Transverse colon (tissue), 4 donors: ENCODE measurements at regions not wholly inside any gene's neighbourhood (a gene's known extent, or its start where the extent isn't known, plus 50 kb on each side); places are given as distances from the start of the nearest gene placed in this dataset.

ENCODE experiments used
- DNase-seq: peaks from one replicate; pipeline ENCODE4 v3.0.0-alpha.2; 2019
- H3K27ac ChIP-seq, 4 donors: fragments of 200-600 bp; sonication (generic); 2 replicates each; pipeline ENCODE4 v1.5.1; 2016 to 2018; ENCODE audit warnings: inconsistent platforms in 4 of 4
- H3K27me3 ChIP-seq: fragments of 200-600 bp; sonication (generic); 2 replicates; pipeline ENCODE4 v1.5.1; 2017; ENCODE audit warnings: inconsistent platforms
- H3K36me3 ChIP-seq, 4 donors: fragments of 200-600 bp; sonication (generic); 2 replicates each; pipeline ENCODE4 v1.5.1; 2017 to 2019; ENCODE audit warnings: inconsistent platforms in 4 of 4
- H3K4me1 ChIP-seq, 4 donors: fragments of 200-600 bp; sonication (generic); 2 replicates each; pipeline ENCODE4 v1.5.1; 2017 to 2020; ENCODE audit warnings: inconsistent platforms in 4 of 4
- H3K4me3 ChIP-seq, 4 donors: fragments of 200-600 bp; sonication (generic); 1 replicate in 1 of 4; 2 replicates in 3 of 4; pipeline versions ENCODE4 v1.5.1 to v1.6.1; 2017 to 2019; ENCODE audit warnings: inconsistent platforms in 4 of 4
- H3K9me3 ChIP-seq, 2 donors: fragments of 200-600 bp; sonication (generic); 2 replicates each; pipeline ENCODE4 v1.5.1; 2017 to 2019; ENCODE audit warnings: inconsistent platforms in 2 of 2
- CTCF ChIP-seq, 5 experiments: fragments of 200-600 bp in 3 of 5; fragments of 450-650 bp in 2 of 5; sonication (generic) in 3 of 5; IDR thresholded peaks; 1 replicate in 2 of 5; 2 replicates in 3 of 5; pipeline ENCODE4 v1.5.1; 2016 to 2017; ENCODE audit warnings: antibody characterized with exemption in 5 of 5, inconsistent platforms in 3 of 5, mild to moderate bottlenecking in 2 of 5, moderate library complexity in 1 of 5
- EP300 ChIP-seq: sonication (generic); formaldehyde crosslinking; IDR thresholded peaks from one replicate; pipeline ENCODE4 v1.6.1; 2017; ENCODE audit warnings: antibody characterized with exemption, low read depth
- POLR2A ChIP-seq: fragments of 450-650 bp; IDR thresholded peaks from one replicate; pipeline ENCODE4 v1.6.1; 2016; ENCODE audit warnings: antibody characterized with exemption, mild to moderate bottlenecking, moderate library complexity
- POLR2AphosphoS5 ChIP-seq, 3 donors: sonication (generic); formaldehyde crosslinking; IDR thresholded peaks; one replicate each; pipeline ENCODE4 v1.6.1; 2016; ENCODE audit warnings: antibody characterized with exemption in 3 of 3
- WGBS, 2 donors: methylation state at CpG; one replicate each; pipeline ENCODE4 v1.1.5; 2018; ENCODE audit warnings: low coverage in 1 of 2; 5-methylcytosine and 5-hydroxymethylcytosine counted together
- in situ Hi-C, 4 donors: fragments of 200-750 bp; cut with MboI; loops; one replicate each; pipeline versions ENCODE4 v1.15.0 to v1.15.1; 2017; ENCODE audit warnings: low sequenced_read_pairs in 3 of 4, low pct_ligation_motif_present in 1 of 4, low pct_unique_long_range_greater_than_20kb in 1 of 4
- intact Hi-C: fragments of 100-400 bp; cut with DNase I; formaldehyde crosslinking; loops from one replicate; pipeline ENCODE4 v1.15.1; 2023; ENCODE audit warnings: low total_unique reads

DNA sequence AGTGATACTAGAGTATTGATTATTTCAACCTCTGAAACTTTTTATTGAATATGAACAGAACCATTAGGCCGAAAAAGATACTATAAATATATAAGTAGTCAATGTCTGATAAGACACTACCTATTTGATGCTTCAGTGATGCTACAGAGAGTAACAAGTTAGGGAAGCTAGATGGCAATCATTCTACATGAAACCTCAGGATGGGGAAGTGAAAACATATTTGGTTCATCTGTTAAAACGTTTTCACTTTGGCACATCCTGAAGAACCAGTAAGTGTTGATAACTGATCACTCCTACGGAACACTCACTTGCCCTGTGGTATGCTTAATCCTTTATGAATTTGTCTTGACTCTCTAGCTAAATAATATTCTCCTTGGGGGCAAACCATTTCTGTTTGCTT, 1064.9 kb downstream of the NXPH1 start:
- no peak for DNase-seq
- 57 to 60% methylated on average over 3 of the region's 3 CpGs for WGBS, 2 donors
- Histone ChIP-seq H3K4me1 (no peaks in the 10 kb centered on the region), H3K36me3 (no peaks in the 10 kb centered on the region), H3K4me3 (no peak overlapping the region), H3K27me3 (no peaks in the 10 kb centered on the region), H3K27ac (no peak overlapping the region), H3K9me3 (no peaks in the 10 kb centered on the region)
- in situ Hi-C loops = no loop called here
- intact Hi-C loops = no loop called here
- no peak for TF ChIP-seq POLR2AphosphoS5 (IDR thresholded peaks at IDR 0.05)
- no peak for TF ChIP-seq POLR2A
- no peak for TF ChIP-seq CTCF (IDR thresholded peaks at IDR 0.05)
- TF ChIP-seq EP300 = no peak

- no peak for DNase-seq
- Histone ChIP-seq H3K9me3 (no peaks in the 10 kb centered on the region), H3K4me1 (no peaks in the 10 kb centered on the region), H3K4me3 (no peak overlapping the region), H3K27ac (no peak overlapping the region), H3K36me3 (no peaks in the 10 kb centered on the region), H3K27me3 (no peaks in the 10 kb centered on the region)
- no peak for TF ChIP-seq POLR2A
- no peak for TF ChIP-seq EP300
- WGBS, 2 donors = 96 to 100% methylated on average over 1 of the region's 1 CpG
- in situ Hi-C loops (no loop called here), intact Hi-C loops (no loop called here)
Measured at GRCh38 chr7:9502269-9502668, 1068.9 kb downstream of the NXPH1 start.

DNA sequence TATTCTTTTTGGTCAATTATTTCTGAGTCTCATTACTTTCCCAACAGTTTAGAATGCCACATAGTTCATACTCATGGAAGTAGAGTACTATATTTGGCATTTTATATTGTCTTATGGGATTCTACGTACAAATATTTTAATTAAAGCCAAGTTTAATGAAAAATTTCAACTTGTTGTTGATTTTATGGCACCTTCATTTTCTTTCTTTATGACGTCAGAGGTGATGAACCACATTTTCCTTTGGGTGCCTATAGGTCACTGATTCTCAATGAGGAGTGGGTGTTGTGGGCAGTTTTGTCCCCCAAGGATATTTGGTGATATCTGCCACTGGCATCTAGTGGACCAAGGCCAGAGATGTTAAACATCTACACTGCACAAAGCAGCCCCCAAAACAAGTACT, 1071.3 kb downstream of the NXPH1 start:
- no peaks in the 10 kb centered on the region for H3K36me3 ChIP-seq
- 61 to 89% methylated on average over 2 of the region's 2 CpGs for WGBS, 2 donors
- no peak for DNase-seq
- in situ Hi-C loops = no loop called here
- intact Hi-C loops = no loop called here
- no peak overlapping the region for H3K27ac ChIP-seq
- H3K9me3 ChIP-seq = no peaks in the 10 kb centered on the region
- TF ChIP-seq CTCF (IDR thresholded peaks at IDR 0.05) (no peak), POLR2A (no peak), EP300 (no peak), POLR2AphosphoS5 (IDR thresholded peaks at IDR 0.05) (no peak)
- no peaks in the 10 kb centered on the region for H3K27me3 ChIP-seq
- H3K4me1 ChIP-seq = no peaks in the 10 kb centered on the region
- no peak overlapping the region for H3K4me3 ChIP-seq

GRCh38 chr7:9505516-9505915, 1072.1 kb downstream of the NXPH1 start:
- DNase-seq = no peak
- intact Hi-C loops (no loop called here), in situ Hi-C loops (no loop called here)
- H3K4me3 ChIP-seq = no peak overlapping the region
- no peak overlapping the region for H3K27ac ChIP-seq
- TF ChIP-seq POLR2A (no peak), POLR2AphosphoS5 (IDR thresholded peaks at IDR 0.05) (no peak), CTCF (IDR thresholded peaks at IDR 0.05) (no peak), EP300 (no peak)
- no peaks in the 10 kb centered on the region for H3K4me1 ChIP-seq
- WGBS, 2 donors = 77 to 85% methylated on average over 2 of the region's 2 CpGs
- H3K27me3 ChIP-seq = no peaks in the 10 kb centered on the region
- no peaks in the 10 kb centered on the region for H3K9me3 ChIP-seq
- H3K36me3 ChIP-seq = no peaks in the 10 kb centered on the region

- in situ Hi-C loops = no loop called here
- Histone ChIP-seq H3K36me3 (no peaks in the 10 kb centered on the region), H3K9me3 (no peaks in the 10 kb centered on the region), H3K4me1 (no peaks in the 10 kb centered on the region), H3K4me3 (no peak overlapping the region), H3K27me3 (no peaks in the 10 kb centered on the region), H3K27ac (no peak overlapping the region)
- WGBS, 2 donors = 39 to 63% methylated on average over 1 to 3 of the region's 3 CpGs
- TF ChIP-seq POLR2AphosphoS5 (IDR thresholded peaks at IDR 0.05) = no peak
- intact Hi-C loops = no loop called here
- DNase-seq = no peak
Measured at GRCh38 chr7:9507290-9507689, 1073.9 kb downstream of the NXPH1 start.
